GM18907 (cell line): ENCODE measurements at regions not wholly inside any gene's neighbourhood (a gene's known extent, or its start where the extent isn't known, plus 50 kb on each side); places are given as distances from the start of the nearest gene placed in this dataset.

Experiments
- ATAC-seq: cut with Tn5 transposase; IDR thresholded peaks from one replicate; pipeline ENCODE4 v1.9.1; 2021; ENCODE audit warnings: mild to moderate bottlenecking, moderate library complexity; ENCODE audit not compliant: unreplicated experiment

DNA sequence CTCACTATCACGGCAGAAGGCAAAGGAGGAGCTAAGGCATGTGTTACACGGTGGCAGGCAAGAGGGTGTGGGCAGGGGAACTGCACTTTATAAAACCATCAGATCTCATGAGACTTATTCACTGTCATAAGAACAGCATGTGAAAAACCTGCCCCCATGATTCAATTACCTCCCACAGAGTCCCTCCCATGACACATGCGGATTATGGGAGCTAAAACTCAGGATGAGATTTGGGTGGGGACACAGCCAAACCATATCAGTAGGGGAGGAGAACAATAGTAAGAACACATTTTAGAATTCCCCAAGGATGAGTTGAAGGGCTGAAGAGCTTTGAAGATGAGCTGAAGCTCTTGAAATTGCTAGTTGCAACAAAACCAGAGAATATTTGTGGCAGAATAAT, 287.9 kb downstream of the SMARCA2 start:
- ATAC-seq = no peak

GRCh38 chr9:2307480-2307879, 292.3 kb downstream of the SMARCA2 start:
- ATAC-seq = no peak

DNA sequence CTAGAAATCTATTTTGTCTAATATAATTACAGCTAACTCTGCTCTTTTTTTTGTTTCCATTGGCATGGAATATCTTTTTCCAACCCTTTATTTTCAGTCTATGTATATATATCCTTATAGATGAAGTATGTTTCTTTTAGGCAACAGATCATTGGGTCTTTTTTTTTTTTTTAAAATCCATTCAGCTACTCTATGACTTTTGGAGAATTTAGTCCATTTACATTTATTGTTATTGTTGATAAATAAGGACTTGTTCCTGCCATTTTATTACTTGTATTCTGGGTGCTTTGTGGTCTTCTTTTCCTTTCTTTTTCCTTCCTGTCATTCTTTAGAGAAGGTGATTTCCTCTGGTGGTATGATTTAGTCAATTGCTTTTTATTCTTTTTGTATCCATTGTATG, 296.8 kb downstream of the SMARCA2 start:
- no peak for ATAC-seq

DNA sequence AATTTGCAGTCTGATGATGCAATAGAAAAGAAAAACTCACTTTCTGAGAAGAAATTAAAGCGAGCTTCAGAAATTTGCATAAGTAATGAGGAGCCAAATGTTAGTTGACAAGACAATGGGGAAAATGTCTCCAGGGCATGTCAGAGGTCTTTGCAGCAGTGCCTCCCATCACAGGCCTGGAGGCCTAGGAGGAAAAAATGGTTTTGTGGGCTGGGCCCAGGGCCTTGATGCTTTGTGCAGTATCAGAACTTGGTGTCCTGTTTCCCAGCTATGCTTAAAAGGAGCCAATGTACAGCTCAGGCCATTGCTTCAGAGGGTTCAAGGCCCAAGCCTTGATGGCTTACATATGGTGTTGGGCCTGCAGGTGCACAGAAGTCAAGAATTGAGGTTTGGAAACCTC, 298.4 kb downstream of the SMARCA2 start:
- ATAC-seq = no peak

- no peak for ATAC-seq
These were observed 302.4 kb downstream of the SMARCA2 start for GRCh38 chr9:2317591-2317990.

DNA sequence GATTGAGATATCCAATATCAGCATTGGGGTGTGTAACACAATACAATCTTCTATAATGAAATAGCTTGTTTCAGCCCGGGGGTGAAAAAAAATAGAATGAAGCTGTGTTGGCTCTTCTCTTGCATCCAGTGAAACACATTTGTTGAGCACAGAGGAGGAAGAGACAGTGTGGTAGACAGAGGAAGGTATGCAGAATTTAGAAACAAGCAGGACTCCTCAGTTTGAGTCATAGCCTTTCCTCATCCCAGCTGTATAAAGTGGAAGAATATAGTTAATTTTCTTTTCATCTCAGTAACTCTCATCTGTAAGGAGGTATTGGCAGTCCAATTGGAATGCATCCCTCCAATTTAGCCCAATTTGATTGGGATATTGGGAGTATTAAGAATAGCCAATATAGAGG, 302.2 kb upstream of the VLDLR start:
- ATAC-seq = no peak

- ATAC-seq = no peak
These were observed 301.5 kb upstream of the VLDLR start for GRCh38 chr9:2320114-2320513.

DNA sequence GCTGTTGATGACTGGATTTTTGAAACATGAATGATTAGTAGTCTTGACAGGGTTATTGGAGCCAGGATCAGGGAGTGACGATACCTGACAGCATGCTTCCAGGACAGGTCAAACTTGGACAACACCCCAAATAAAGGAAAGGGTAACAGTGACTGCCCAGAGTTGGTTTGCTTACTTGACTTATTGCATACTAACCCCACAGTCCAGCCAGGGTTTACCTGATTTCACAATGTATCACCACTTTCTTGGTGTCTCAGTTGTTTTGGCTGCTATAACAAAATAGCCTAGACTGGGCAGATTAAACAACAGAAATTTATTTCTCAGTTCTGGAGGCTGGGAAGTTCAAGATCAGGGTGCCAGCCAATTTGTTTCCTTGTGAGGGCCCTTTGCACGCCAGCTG, 301.0 kb upstream of the VLDLR start:
- ATAC-seq = no peak

DNA sequence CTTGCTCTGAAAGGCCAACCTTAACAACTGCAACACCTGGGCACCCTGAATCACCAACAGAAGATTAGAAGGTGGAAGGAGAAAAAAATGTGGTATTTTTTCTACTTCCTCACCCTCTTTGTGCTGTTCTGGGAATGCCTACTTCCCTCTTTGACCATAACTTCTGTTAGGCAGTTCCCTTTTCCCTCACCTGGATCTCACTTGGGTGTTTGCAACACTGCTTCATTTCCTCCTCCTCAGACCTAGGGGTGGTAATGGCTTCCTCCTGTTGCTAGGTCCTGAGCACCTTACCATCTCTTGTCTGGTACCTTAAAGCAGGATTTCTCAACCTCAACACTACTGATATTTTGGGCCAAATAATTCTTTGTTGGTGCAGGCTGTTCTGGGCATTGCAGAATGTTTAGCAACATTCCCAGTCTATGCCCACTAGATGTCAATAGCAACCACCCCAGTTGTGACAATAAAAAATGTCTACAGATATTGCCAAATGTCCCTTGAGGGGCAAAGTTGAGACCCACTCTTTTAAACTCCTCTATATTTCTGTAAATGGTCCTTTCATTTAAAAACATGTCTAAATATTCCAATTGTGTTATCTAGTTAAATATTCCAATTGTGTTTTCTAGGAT, 300.0 kb upstream of the VLDLR start:
- ATAC-seq = no peak

DNA sequence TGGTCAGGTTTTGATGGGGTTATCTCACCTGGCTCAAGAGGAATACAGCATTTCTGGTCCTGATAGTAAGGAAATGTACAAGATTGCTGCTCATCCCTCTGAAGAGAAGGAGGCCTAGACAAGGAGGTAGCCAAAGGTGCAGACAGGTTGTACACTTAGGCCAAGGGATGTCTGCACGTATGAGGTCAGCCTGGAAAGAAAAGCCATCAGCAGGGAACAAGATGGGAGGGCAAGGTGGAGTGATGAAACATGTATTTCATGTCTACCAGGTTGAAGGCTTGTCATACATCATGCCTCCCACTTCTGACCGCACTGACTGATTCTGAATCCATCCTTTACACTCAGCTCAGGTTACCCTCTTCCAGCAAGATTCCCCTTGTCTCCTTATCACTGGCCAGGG, 296.8 kb upstream of the VLDLR start:
- no peak for ATAC-seq

- ATAC-seq = no peak
These were observed 288.9 kb upstream of the VLDLR start for GRCh38 chr9:2332663-2333062.

- ATAC-seq = no peak
These were observed 286.3 kb upstream of the VLDLR start for GRCh38 chr9:2335260-2335659.

- ATAC-seq = no peak
These were observed 285.5 kb upstream of the VLDLR start for GRCh38 chr9:2336055-2336454.

- ATAC-seq = no peak
These were observed 284.5 kb upstream of the VLDLR start for GRCh38 chr9:2337131-2337530.

GRCh38 chr9:2337627-2338026, 284.0 kb upstream of the VLDLR start:
- ATAC-seq = no peak

GRCh38 chr9:2338777-2339365, 282.7 kb upstream of the VLDLR start:
- no peak for ATAC-seq

GRCh38 chr9:2339416-2339815, 282.2 kb upstream of the VLDLR start:
- no peak for ATAC-seq

DNA sequence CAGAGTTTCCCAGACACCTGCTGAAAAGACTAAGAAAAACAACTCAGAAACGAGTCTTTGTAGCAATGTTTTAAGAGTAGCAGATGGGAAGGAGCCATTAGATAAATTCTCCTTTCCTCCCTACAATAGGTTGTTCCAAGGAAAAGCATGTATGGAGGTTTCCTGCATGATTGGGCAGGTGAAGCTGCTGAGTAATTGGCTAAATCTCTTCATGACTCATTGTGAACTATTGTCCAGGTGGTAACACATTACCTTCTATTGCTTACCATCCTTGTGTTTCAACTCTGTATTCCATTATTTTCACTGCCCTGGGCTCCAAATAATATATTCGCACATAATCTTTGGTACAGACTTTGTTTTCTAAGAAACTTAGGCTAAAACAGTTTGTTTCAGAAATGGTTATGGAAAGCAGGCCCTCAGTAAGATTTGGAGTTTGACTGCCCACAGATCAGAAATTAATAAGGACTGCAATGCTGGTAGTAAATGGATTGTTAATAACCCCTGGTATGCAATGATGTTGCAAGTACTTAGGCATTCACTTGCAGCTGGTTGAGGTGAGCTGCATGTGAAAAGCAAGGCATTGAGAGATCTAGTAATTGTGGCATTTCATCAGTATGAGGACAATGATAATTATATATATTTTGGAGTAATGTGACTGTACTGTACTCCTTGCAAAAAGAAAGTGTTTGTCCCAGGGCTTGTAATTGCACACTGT, 281.4 kb upstream of the VLDLR start:
- ATAC-seq = no peak

GRCh38 chr9:2341126-2341525, 280.5 kb upstream of the VLDLR start:
- no peak for ATAC-seq

GRCh38 chr9:2341956-2342355, 279.6 kb upstream of the VLDLR start:
- ATAC-seq = no peak

DNA sequence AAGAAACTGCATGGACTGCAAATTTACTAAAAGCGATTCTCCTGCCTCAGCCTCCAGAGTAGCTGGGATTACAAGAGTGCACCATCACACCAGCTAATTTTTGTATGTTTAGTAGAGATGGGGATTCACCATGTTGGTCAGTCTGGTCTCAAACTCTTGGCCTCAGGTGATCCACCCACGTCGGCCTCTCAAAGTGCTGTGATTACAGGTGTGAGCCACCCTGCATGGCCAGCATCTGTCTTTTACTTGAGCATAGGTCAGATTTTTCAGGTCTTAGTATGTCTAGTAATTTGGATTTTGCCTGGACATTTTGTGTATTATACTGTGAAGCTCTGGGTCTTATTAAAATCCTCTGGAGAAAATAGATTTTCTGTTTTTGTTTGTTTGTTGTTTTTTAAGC, 277.8 kb upstream of the VLDLR start:
- ATAC-seq = no peak

- no peak for ATAC-seq
These were observed 277.2 kb upstream of the VLDLR start for GRCh38 chr9:2344436-2344835.

GRCh38 chr9:2345013-2345412, 276.6 kb upstream of the VLDLR start:
- ATAC-seq = no peak
